HepG2 (cell line): ENCODE measurements at regions not wholly inside any gene's neighbourhood (a gene's known extent, or its start where the extent isn't known, plus 50 kb on each side); places are given as distances from the start of the nearest gene placed in this dataset.

Source experiments
- ATAC-seq: fragments of 200-7000 bp; cut with Tn5 transposase; 3 replicates; pipeline ENCODE4 v1.9.1; 2020; ENCODE audit warnings: mild to moderate bottlenecking, moderate library complexity
- BruUV-seq: library from RNA; stranded (reverse); fragments of 400-500 nt; replicated peaks from 2 replicates; lab custom pipeline; 2021; lab: Mats Ljungman, UMichigan
- CTCF ChIA-PET: fragments of 300-600 bp; formaldehyde crosslinking; extraction: SDS; loops from one replicate; lab custom pipeline; 2021; ENCODE audit warnings: low total read pairs, inconsistent platforms, low intra/inter-chr PET ratio; lab: Yijun Ruan, JAX
- POLR2A ChIA-PET: fragments of 350-600 bp; sonication (Branson Sonifier 250); formaldehyde crosslinking; loops from one replicate; lab custom pipeline; 2020; ENCODE audit warnings: antibody characterized with exemption, inconsistent platforms; lab: Yijun Ruan, JAX
- DNase-seq: peaks from one replicate; pipeline ENCODE4 v3.0.0-alpha.2; 2015; ENCODE audit warnings: low spot score
- FAIRE-seq: peaks from 3 replicates; lab custom pipeline; 2011; peaks lifted over from hg19 to GRCh38; lab: Jason Lieb, UNC
- H2AFZ ChIP-seq: one replicate; pipeline ENCODE4 v1.6.1; 2011; ENCODE audit warnings: low read length, inconsistent platforms
- H3K27ac ChIP-seq: fragments of 300-600 bp; 3 replicates; pipeline ENCODE4 v1.8.0; 2011; ENCODE audit warnings: mixed run types, mild to moderate bottlenecking, mixed read lengths, low read length, inconsistent platforms; ENCODE audit not compliant: insufficient read depth; ENCODE audit errors: extremely low read length
- H3K27me3 ChIP-seq, 2 experiments: fragments of 200-600 bp in 1 of 2; 2 replicates in 1 of 2; 3 replicates in 1 of 2; pipeline versions ENCODE4 v1.6.0 to v1.8.0; 2011; ENCODE audit warnings: low read length in 2 of 2, mild to moderate bottlenecking in 2 of 2, moderate library complexity in 2 of 2, inconsistent platforms in 1 of 2; ENCODE audit not compliant: insufficient read depth in 2 of 2, control insufficient read depth in 1 of 2
- H3K36me3 ChIP-seq, 2 experiments: fragments of 200-600 bp in 1 of 2; replicated peaks in 1 of 2; 2 replicates in 1 of 2; 3 replicates in 1 of 2; pipeline versions ENCODE4 v1.5.1 to v1.8.0; 2011; ENCODE audit warnings: low read length in 2 of 2, inconsistent platforms in 1 of 2; ENCODE audit not compliant: insufficient read depth in 2 of 2, control insufficient read depth in 1 of 2
- H3K4me1 ChIP-seq: 2 replicates; pipeline ENCODE4 v1.5.1; 2012; ENCODE audit warnings: low read length, inconsistent platforms; ENCODE audit not compliant: insufficient read depth
- H3K4me2 ChIP-seq: 2 replicates; pipeline ENCODE4 v1.6.0; 2011; ENCODE audit warnings: low read depth, low read length, inconsistent platforms
- H3K4me3 ChIP-seq, 3 experiments: fragments of 200-600 bp in 1 of 3; sonication (generic), shearing (Covaris generic) in 1 of 3; replicated peaks in 1 of 3; 2 replicates each; pipeline ENCODE4 v1.5.1; 2011 to 2016; ENCODE audit warnings: low read length in 3 of 3, inconsistent platforms in 2 of 3, low read depth in 2 of 3, mild to moderate bottlenecking in 2 of 3, control low read depth in 1 of 3, mixed read lengths in 1 of 3; ENCODE audit not compliant: insufficient read depth in 1 of 3
- H3K79me2 ChIP-seq: one replicate; pipeline ENCODE4 v1.6.1; 2011; ENCODE audit warnings: low read length, inconsistent platforms; ENCODE audit not compliant: insufficient read depth
- H3K9ac ChIP-seq: 2 replicates; pipeline ENCODE4 v1.6.0; 2011; ENCODE audit warnings: mild to moderate bottlenecking, low read depth, low read length, inconsistent platforms; ENCODE audit not compliant: insufficient read depth
- H3K9me3 ChIP-seq: 2 replicates; pipeline ENCODE4 v1.5.1; 2012; ENCODE audit warnings: mild to moderate bottlenecking, low read length
- H4K20me1 ChIP-seq: 2 replicates; pipeline ENCODE4 v1.6.0; 2011; ENCODE audit warnings: inconsistent platforms, mild to moderate bottlenecking, low read length, moderate library complexity; ENCODE audit not compliant: insufficient read depth
- CBX2 ChIP-seq, 2 experiments: fragments of 200-600 bp in 1 of 2; sonication (generic); formaldehyde crosslinking in 1 of 2; IDR thresholded peaks; 2 replicates each; pipeline versions ENCODE4 v1.7.0 to v1.8.1; 2018 to 2022; ENCODE audit warnings: low read depth in 2 of 2, low read length in 1 of 2, mild to moderate bottlenecking in 1 of 2, missing genetic modification reagents in 1 of 2
- FOXA1 ChIP-seq, 2 experiments: fragments of 450-650 bp in 1 of 2; sonication (generic) in 1 of 2; formaldehyde crosslinking in 1 of 2; IDR thresholded peaks; 2 replicates each; pipeline versions ENCODE4 v1.4.0 to v1.6.1; 2016 to 2020; ENCODE audit warnings: missing genetic modification reagents in 1 of 2
- MXD4 ChIP-seq: IDR thresholded peaks from 2 replicates; pipeline ENCODE4 v1.6.1; 2016; ENCODE audit warnings: mild to moderate bottlenecking, missing biosample characterization, missing genetic modification reagents
- NKX3-1 ChIP-seq: sonication (generic); formaldehyde crosslinking; IDR thresholded peaks from 2 replicates; pipeline ENCODE4 v1.5.0; 2020; ENCODE audit warnings: missing genetic modification reagents
- ZNF20 ChIP-seq: sonication (generic); formaldehyde crosslinking; IDR thresholded peaks from 2 replicates; pipeline ENCODE4 v1.4.0; 2020; ENCODE audit warnings: mild to moderate bottlenecking, moderate library complexity, missing genetic modification reagents
- ZNF253 ChIP-seq: sonication (generic); formaldehyde crosslinking; IDR thresholded peaks from 2 replicates; pipeline ENCODE4 v1.8.0; 2022; ENCODE audit warnings: mild to moderate bottlenecking, missing genetic modification reagents, borderline replicate concordance
- ZNF329 ChIP-seq: sonication (generic); formaldehyde crosslinking; IDR thresholded peaks from 2 replicates; pipeline ENCODE4 v1.9.0; 2021; ENCODE audit warnings: low read depth, mild to moderate bottlenecking, missing genetic modification reagents
- ZNF644 ChIP-seq: IDR thresholded peaks from 2 replicates; pipeline ENCODE4 v1.6.1; 2016; ENCODE audit warnings: low read depth
- ZNF790 ChIP-seq: sonication (generic); formaldehyde crosslinking; IDR thresholded peaks from 2 replicates; pipeline ENCODE4 v1.8.0; 2022; ENCODE audit warnings: missing genetic modification reagents, mild to moderate bottlenecking, borderline replicate concordance
- WGBS: methylation state at CpG from one replicate; pipeline ENCODE4 v1.1.6; 2017; ENCODE audit warnings: low lambda C conversion rate; 5-methylcytosine and 5-hydroxymethylcytosine counted together
- in situ Hi-C: cut with HindIII; loops from 2 replicates; pipeline ENCODE4 v1.10.0; 2017; ENCODE audit warnings: low pct_unique_long_range_greater_than_20kb; ENCODE audit not compliant: extremely low pct_ligation_motif_present
- intact Hi-C: fragments of 100-400 bp; cut with micrococcal nuclease; formaldehyde crosslinking; loops from one replicate; pipeline ENCODE4 v1.10.0; 2022; ENCODE audit not compliant: unreplicated experiment

GRCh38 chr3:59392116-59392515 lies 342.3 kb upstream of the CFAP20DC start:
- Histone ChIP-seq H4K20me1 (no peaks in the 10 kb centered on the region), H3K27ac (no peak overlapping the region), H3K9me3 (no peaks in the 10 kb centered on the region), H3K36me3 (no peaks in the 10 kb centered on the region), H3K9ac (no peak overlapping the region), H3K4me2 (no peak overlapping the region), H2AFZ (no peak overlapping the region), H3K27me3 (no peaks in the 10 kb centered on the region), H3K4me3 (no peak overlapping the region), H3K79me2 (no peaks in the 10 kb centered on the region), H3K4me1 (no peaks in the 10 kb centered on the region)
- no peak for ATAC-seq
- in situ Hi-C loops = no loop called here
- CTCF ChIA-PET = no interaction called here
- POLR2A ChIA-PET = no interaction called here
- DNase-seq = no peak
- 0% methylated on average over 1 of the region's 1 CpG for WGBS
- BruUV-seq = no TSS peak
- intact Hi-C loops = no loop called here
- no peak for FAIRE-seq
- TF ChIP-seq ZNF644 (CRISPR knock-in tag) (no peak), MXD4 (CRISPR knock-in tag) (no peak), ZNF790 (CRISPR knock-in tag) (no peak), ZNF253 (no peak), FOXA1 (IDR thresholded peaks at IDR 0.05) (no peak), FOXA1 (CRISPR knock-in tag; IDR thresholded peaks at IDR 0.05) (no peak), CBX2 (IDR thresholded peaks at IDR 0.05; ENCODE audit: low read depth, low read length) (no peak), CBX2 (CRISPR knock-in tag; IDR thresholded peaks at IDR 0.05; ENCODE audit: low read depth) (no peak), NKX3-1 (CRISPR knock-in tag) (no peak), ZNF20 (CRISPR knock-in tag) (no peak)

DNA sequence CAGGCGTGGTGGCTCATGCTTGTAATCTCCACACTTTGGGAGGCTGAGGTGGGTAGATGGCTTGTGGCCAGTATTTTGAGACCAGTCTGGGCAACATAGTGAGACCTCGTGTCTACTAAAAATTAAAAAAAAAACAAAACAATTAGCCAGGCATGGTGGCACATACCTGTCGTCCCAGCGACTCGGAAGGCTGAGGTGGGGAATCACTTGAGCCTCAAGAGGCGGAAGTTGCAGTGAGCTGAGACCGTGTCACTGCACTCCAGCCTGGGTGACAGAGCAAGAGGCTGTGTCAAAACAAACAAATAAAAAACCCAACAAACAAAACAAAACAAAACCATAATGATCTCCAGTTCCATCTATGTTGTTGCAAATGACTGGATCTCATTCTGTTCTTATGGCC lies 341.3 kb upstream of the CFAP20DC start:
- intact Hi-C loops = no loop called here
- no peak for TF ChIP-seq ZNF329
- H4K20me1 ChIP-seq = no peaks in the 10 kb centered on the region
- no TSS peak for BruUV-seq
- ChIA-PET CTCF (no interaction called here), POLR2A (no interaction called here)
- ATAC-seq (no peak), FAIRE-seq (no peak), DNase-seq (no peak)
- no peak overlapping the region for H3K4me3 ChIP-seq
- no peaks in the 10 kb centered on the region for H3K9me3 ChIP-seq
- no peak overlapping the region for H3K4me2 ChIP-seq
- H3K4me1 ChIP-seq = no peaks in the 10 kb centered on the region
- no peak overlapping the region for H3K27ac ChIP-seq
- H2AFZ ChIP-seq = no peak overlapping the region
- in situ Hi-C loops = no loop called here
- H3K36me3 ChIP-seq = no peaks in the 10 kb centered on the region
- no peaks in the 10 kb centered on the region for H3K79me2 ChIP-seq
- WGBS = 54% methylated on average over 7 of the region's 7 CpGs
- no peaks in the 10 kb centered on the region for H3K27me3 ChIP-seq
- H3K9ac ChIP-seq = no peak overlapping the region
